ENCODE measurements at regions not wholly inside any gene's neighbourhood (a gene's known extent, or its start where the extent isn't known, plus 50 kb on each side); places are given as distances from the start of the nearest gene placed in this dataset.

DNA sequence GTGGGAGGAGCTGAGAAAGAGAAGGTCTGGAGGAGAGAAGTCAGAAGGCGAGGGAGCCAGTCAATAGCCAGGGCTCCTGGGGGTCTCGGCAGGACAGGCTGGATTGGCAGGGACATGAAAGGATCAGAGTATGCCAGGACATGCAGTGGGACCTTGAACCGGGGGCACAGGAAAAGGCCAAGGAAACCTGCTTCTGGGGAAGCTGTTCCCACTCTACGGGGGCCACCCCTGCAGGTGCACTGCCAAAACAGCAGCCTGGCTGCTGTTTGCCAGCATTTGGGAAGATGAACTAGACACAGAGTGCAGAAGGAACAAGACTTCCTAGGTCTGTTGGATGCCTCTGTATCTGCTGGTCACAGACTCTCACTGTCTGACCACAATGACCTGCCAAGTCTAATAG, 194.9 kb upstream of the PRSS58 start:
- TF ChIP-seq POLR2A (IDR thresholded peaks at IDR 0.05) = no peak
- no peak for TF ChIP-seq CTCF (IDR thresholded peaks at IDR 0.05)

Measured in testis (tissue), 2 donors.